Stimulated activated naive CD8-positive, alpha-beta T cell treated with anti-CD3 and anti-CD28 coated beads, Interleukin-15, amount 100 ng/mL, for 72 hours (primary cell): ENCODE measurements at regions not wholly inside any gene's neighbourhood (a gene's known extent, or its start where the extent isn't known, plus 50 kb on each side); places are given as distances from the start of the nearest gene placed in this dataset.

ENCODE experiments used
- ATAC-seq: fragments of 150-1000 bp; cut with Tn5 transposase; 2 replicates; pipeline ENCODE4 v1.10.0; 2021; ENCODE audit warnings: mild to moderate bottlenecking, moderate library complexity
- DNase-seq, 2 donors: peaks; one replicate each; pipeline ENCODE4 v3.0.0; 2021 to 2022
- H3K27ac Mint-ChIP-seq, 2 donors: one replicate each; pipeline ENCODE4 v1.8.0; 2022; ENCODE audit warnings: mild to moderate bottlenecking in 2 of 2, mixed read lengths in 2 of 2, moderate library complexity in 2 of 2
- H3K27me3 Mint-ChIP-seq: one replicate; pipeline ENCODE4 v1.8.0; 2022; ENCODE audit warnings: mixed read lengths
- H3K4me1 Mint-ChIP-seq: one replicate; pipeline ENCODE4 v1.8.0; 2022; ENCODE audit warnings: mild to moderate bottlenecking, mixed read lengths
- H3K4me3 Mint-ChIP-seq, 2 donors: one replicate each; pipeline ENCODE4 v1.8.0; 2022; ENCODE audit warnings: mild to moderate bottlenecking in 2 of 2, mixed read lengths in 2 of 2, moderate library complexity in 1 of 2
- H3K9me3 Mint-ChIP-seq, 2 donors: one replicate each; pipeline ENCODE4 v1.8.0; 2022; ENCODE audit warnings: mixed read lengths in 2 of 2

DNA sequence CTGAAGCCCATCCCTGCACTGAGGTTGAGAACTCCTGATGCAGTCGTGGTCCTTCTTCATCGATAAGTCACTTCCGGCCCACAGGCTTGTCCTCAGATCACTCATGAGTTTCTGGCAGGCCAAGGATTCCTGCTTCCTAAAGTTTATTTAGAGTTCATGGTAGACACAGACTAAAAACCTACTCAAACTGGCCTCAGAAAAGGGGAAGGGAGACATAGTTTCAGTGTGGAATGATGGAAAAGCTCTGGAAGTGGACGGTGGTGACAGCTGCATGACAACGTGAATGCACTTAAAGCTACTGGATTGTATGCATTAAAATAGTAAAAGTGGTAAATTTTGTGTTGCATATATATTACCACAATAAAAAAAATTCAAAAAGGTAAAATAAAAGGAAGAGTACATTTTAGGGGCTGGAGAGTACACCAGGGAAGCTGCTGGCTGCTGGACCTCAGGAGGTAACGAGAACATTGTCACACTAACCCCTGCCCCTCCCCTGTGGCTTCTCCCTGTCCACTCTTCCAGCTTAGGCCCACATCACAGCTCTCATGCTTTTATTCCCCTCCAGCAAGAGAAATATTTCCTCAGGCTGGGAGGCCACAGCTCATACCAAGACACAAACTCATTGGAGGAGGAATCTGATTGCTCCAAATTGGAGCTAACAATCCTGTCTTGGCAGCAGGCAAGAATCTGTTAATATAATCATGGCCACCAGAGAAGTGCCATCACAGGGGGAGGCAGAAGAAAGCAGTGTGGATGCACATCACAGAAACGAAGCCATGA is 741.0 kb downstream of the UQCRFS1 start:
- ATAC-seq (no peak), DNase-seq (no peak)
- no peak overlapping the region for H3K4me3 Mint-ChIP-seq
- peaks cover 21% of the 10 kb centered on the region for H3K4me1 Mint-ChIP-seq
- no peaks in the 10 kb centered on the region for H3K9me3 Mint-ChIP-seq
- no peak overlapping the region for H3K27ac Mint-ChIP-seq
- H3K27me3 Mint-ChIP-seq = no peaks in the 10 kb centered on the region

GRCh38 chr19:28469544-28469943 is 743.4 kb downstream of the UQCRFS1 start:
- Mint-ChIP-seq H3K27me3 (no peaks in the 10 kb centered on the region), H3K4me1 (peaks cover 21% of the 10 kb centered on the region), H3K9me3 (no peaks in the 10 kb centered on the region), H3K27ac (no peak overlapping the region), H3K4me3 (no peak overlapping the region)
- no peak for DNase-seq
- ATAC-seq = no peak

- peak overlapping the region in 1 of 2 donors; percentile 29 for H3K4me3 Mint-ChIP-seq
- peaks cover 21% of the 10 kb centered on the region for H3K4me1 Mint-ChIP-seq
- no peaks in the 10 kb centered on the region for H3K9me3 Mint-ChIP-seq
- H3K27ac Mint-ChIP-seq = peak overlapping the region in 1 of 2 donors; percentile 74
- ATAC-seq (peak; percentile 64), DNase-seq (peak in 1 of 2 donors; percentile 4)
- no peaks in the 10 kb centered on the region for H3K27me3 Mint-ChIP-seq
These were observed 744.1 kb downstream of the UQCRFS1 start for GRCh38 chr19:28468701-28469459.

GRCh38 chr19:28466107-28467045 is 746.6 kb downstream of the UQCRFS1 start:
- no peaks in the 10 kb centered on the region for H3K27me3 Mint-ChIP-seq
- DNase-seq (peak; percentile 50), ATAC-seq (no peak)
- H3K4me1 Mint-ChIP-seq = peaks cover 21% of the 10 kb centered on the region
- no peaks in the 10 kb centered on the region for H3K9me3 Mint-ChIP-seq
- no peak overlapping the region for H3K4me3 Mint-ChIP-seq
- no peak overlapping the region for H3K27ac Mint-ChIP-seq

- Mint-ChIP-seq H3K27ac (peak overlapping the region in 1 of 2 donors; percentile 1), H3K9me3 (no peaks in the 10 kb centered on the region), H3K27me3 (no peaks in the 10 kb centered on the region), H3K4me3 (no peak overlapping the region), H3K4me1 (peaks cover 21% of the 10 kb centered on the region)
- ATAC-seq = peak; percentile 22
- DNase-seq = no peak
These were observed 747.4 kb downstream of the UQCRFS1 start for GRCh38 chr19:28465371-28466086.

DNA sequence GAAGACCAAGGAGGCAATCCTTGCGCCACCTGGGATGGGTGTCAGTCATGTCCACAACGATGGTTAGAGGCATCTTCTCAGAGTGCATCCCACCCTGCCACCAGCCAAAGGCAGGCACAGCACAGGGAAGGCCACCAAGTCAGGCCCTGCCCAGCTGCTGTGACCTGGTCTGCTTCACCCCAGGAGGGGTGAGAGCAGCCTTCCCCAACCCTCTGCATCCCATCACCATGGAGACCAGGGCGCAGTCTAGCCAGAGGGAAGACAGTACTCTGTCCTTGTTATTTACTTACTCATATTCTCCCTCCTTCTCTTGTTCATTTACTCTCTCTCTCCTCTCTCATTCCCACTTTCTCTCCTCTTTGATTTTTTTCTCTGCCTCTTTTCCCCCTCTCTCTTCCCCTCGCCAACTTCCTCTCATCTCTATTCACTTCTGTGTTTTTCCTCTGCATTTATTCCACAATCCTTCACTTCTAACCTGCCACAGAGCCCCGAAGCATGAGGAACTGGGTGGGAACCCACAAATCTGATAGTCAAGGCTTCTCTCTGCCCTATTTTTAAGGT is 749.4 kb downstream of the UQCRFS1 start:
- no peak overlapping the region for H3K4me3 Mint-ChIP-seq
- no peak for ATAC-seq

GRCh38 chr19:28457620-28458019 is 755.3 kb downstream of the UQCRFS1 start:
- Mint-ChIP-seq H3K4me3 (no peak overlapping the region), H3K27ac (no peak overlapping the region), H3K9me3 (no peaks in the 10 kb centered on the region), H3K27me3 (no peaks in the 10 kb centered on the region), H3K4me1 (peaks cover 15% of the 10 kb centered on the region)
- DNase-seq (no peak), ATAC-seq (no peak)

More for the DNA sequence above, 749.4 kb downstream of the UQCRFS1 start:
- Mint-ChIP-seq H3K9me3 (no peaks in the 10 kb centered on the region), H3K4me1 (peaks cover 14% of the 10 kb centered on the region), H3K27me3 (no peaks in the 10 kb centered on the region), H3K27ac (peak overlapping the region in 1 of 2 donors; percentile 61)
- no peak for DNase-seq

GRCh38 chr19:28456708-28457320 is 756.1 kb downstream of the UQCRFS1 start:
- DNase-seq = no peak
- H3K4me3 Mint-ChIP-seq = no peak overlapping the region
- ATAC-seq = no peak
- H3K9me3 Mint-ChIP-seq = no peaks in the 10 kb centered on the region
- H3K27ac Mint-ChIP-seq = no peak overlapping the region
- no peaks in the 10 kb centered on the region for H3K27me3 Mint-ChIP-seq
- H3K4me1 Mint-ChIP-seq = peaks cover 15% of the 10 kb centered on the region

DNA sequence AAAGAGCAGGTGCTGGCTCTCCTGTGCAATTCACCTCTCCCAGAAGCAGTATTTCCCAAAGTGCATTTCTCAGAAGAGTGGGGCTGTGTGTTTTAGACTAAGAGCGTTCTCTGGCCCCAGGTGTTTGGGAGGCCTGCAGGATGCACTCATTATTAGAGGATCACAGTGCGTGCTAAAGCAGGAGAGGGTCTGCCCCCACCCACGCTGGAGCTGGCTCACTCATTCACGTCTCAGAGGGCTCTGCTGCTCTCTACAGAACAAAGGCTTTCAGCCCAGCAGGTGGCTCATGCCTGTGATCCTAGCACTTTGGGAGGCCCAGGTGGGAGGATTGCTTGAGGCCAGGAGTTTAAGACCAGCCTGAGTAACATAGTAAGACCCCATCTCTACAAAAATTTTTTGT is 756.7 kb downstream of the UQCRFS1 start:
- DNase-seq = no peak
- H3K27ac Mint-ChIP-seq = no peak overlapping the region
- ATAC-seq = no peak
- H3K4me3 Mint-ChIP-seq = no peak overlapping the region
- H3K27me3 Mint-ChIP-seq = no peaks in the 10 kb centered on the region
- H3K4me1 Mint-ChIP-seq = peaks cover 15% of the 10 kb centered on the region
- no peaks in the 10 kb centered on the region for H3K9me3 Mint-ChIP-seq

DNA sequence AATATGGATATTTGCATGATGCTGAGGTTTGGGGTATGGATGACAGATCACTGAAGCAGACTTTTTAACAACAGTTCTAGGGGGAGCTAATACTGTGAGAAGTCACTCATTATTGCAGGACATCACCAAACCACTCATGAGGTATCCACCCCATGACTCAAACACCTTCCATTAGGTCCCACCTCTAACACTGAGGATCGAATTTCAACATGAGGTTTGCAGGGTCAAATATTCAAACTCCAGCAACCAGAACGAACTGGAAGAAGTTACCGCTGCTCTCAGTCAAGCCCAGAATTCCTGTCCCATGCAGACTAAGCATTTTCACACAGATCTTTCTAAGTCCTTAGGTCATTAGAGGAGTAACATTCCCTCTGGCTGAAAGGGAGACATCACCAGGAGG is 758.9 kb downstream of the UQCRFS1 start:
- no peaks in the 10 kb centered on the region for H3K27me3 Mint-ChIP-seq
- DNase-seq (no peak), ATAC-seq (no peak)
- H3K9me3 Mint-ChIP-seq = no peaks in the 10 kb centered on the region
- no peak overlapping the region for H3K4me3 Mint-ChIP-seq
- no peak overlapping the region for H3K27ac Mint-ChIP-seq
- H3K4me1 Mint-ChIP-seq = peaks cover 6% of the 10 kb centered on the region

GRCh38 chr19:28453420-28453819 is 759.5 kb downstream of the UQCRFS1 start:
- no peak overlapping the region for H3K4me3 Mint-ChIP-seq
- H3K27me3 Mint-ChIP-seq = no peaks in the 10 kb centered on the region
- H3K27ac Mint-ChIP-seq = no peak overlapping the region
- ATAC-seq = no peak
- H3K4me1 Mint-ChIP-seq = peaks cover 6% of the 10 kb centered on the region
- DNase-seq = no peak
- no peaks in the 10 kb centered on the region for H3K9me3 Mint-ChIP-seq

GRCh38 chr19:28449803-28450202 is 763.1 kb downstream of the UQCRFS1 start:
- no peak for DNase-seq
- Mint-ChIP-seq H3K27ac (no peak overlapping the region), H3K4me1 (no peaks in the 10 kb centered on the region), H3K9me3 (peaks cover 0 to 17% of the 10 kb centered on the region in 2 donors), H3K4me3 (no peak overlapping the region), H3K27me3 (no peaks in the 10 kb centered on the region)
- ATAC-seq = no peak

DNA sequence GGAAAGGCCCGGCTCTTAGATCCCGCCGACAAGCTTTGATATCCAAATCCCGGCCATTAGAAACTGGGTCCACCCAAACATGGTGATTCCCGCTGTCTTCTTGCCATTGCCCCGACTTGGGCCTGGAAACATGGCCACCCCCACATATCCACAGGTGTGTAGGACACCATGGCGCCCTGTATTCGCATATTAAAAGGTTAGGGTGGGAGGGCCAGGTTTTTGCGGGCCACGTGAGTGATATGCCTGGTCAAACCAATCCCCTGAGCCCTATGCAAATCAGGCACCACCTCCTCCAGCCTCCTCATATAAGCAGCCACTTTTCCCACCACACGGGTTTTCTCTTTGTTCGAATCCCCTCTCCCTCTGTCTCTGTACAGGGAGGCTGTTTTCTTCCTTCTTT is 766.4 kb downstream of the UQCRFS1 start:
- Mint-ChIP-seq H3K27me3 (no peaks in the 10 kb centered on the region), H3K4me1 (no peaks in the 10 kb centered on the region), H3K9me3 (peaks cover 0 to 17% of the 10 kb centered on the region in 2 donors), H3K4me3 (no peak overlapping the region), H3K27ac (no peak overlapping the region)
- no peak for ATAC-seq
- DNase-seq = no peak

DNA sequence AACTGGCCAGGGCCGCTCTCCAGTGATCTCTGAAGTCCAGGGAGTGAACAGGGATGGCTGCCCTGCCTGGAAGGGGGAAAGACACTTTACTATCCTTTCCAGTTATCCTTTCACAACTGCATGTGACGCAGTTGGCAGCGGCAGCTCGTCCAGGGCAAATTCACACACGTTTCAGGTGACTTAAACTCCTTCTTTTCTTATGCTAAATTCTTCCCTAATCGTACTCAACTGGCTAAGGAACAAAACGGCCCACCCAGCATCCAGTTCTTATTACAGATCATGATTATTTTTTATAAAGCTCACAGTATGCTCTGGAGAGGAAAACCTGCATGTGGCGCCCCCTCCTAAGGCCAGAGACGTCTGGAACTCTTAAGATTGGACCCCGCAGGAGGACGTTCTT is 767.1 kb downstream of the UQCRFS1 start:
- ATAC-seq = no peak
- no peak overlapping the region for H3K4me3 Mint-ChIP-seq

More for the DNA sequence above, 767.1 kb downstream of the UQCRFS1 start:
- no peaks in the 10 kb centered on the region for H3K4me1 Mint-ChIP-seq
- no peak overlapping the region for H3K27ac Mint-ChIP-seq
- peaks cover 0 to 17% of the 10 kb centered on the region in 2 donors for H3K9me3 Mint-ChIP-seq
- no peak for DNase-seq
- no peaks in the 10 kb centered on the region for H3K27me3 Mint-ChIP-seq
